IMR-90 (cell line): ENCODE measurements at regions not wholly inside any gene's neighbourhood (a gene's known extent, or its start where the extent isn't known, plus 50 kb on each side); places are given as distances from the start of the nearest gene placed in this dataset.

Source experiments
- ATAC-seq: fragments of 200-7000 bp; cut with Tn5 transposase; 2 replicates; pipeline ENCODE4 v1.9.1; 2020; ENCODE audit warnings: low read depth, mild to moderate bottlenecking, moderate library complexity
- BruUV-seq: library from RNA; stranded (reverse); fragments of 400-500 nt; replicated peaks from 2 replicates; lab custom pipeline; 2021; lab: Mats Ljungman, UMichigan
- CTCF ChIA-PET: fragments of 300-600 bp; formaldehyde crosslinking; extraction: SDS; loops from one replicate; lab custom pipeline; 2021; ENCODE audit warnings: antibody characterized with exemption; lab: Yijun Ruan, JAX
- POLR2A ChIA-PET: fragments of 300-600 bp; sonication (Branson Sonifier 250); formaldehyde crosslinking; loops from one replicate; lab custom pipeline; 2022; ENCODE audit warnings: antibody characterized with exemption; ENCODE audit not compliant: unreplicated experiment; lab: Charles Lee
- DNase-seq: peaks from one replicate; pipeline ENCODE4 v3.0.0; 2013
- H2AFZ ChIP-seq: replicated peaks from 2 replicates; pipeline ENCODE3; 2013; ENCODE audit warnings: low read length, mild to moderate bottlenecking; ENCODE audit not compliant: poor library complexity
- H2AK5ac ChIP-seq: 2 replicates; pipeline ENCODE4 v1.6.1; 2013; ENCODE audit warnings: low read depth, low read length, inconsistent platforms
- H2AK9ac ChIP-seq: replicated peaks from 2 replicates; pipeline ENCODE3; 2013; ENCODE audit warnings: mild to moderate bottlenecking, low read depth, low read length, moderate library complexity; ENCODE audit not compliant: poor library complexity
- H2BK120ac ChIP-seq: 2 replicates; pipeline ENCODE4 v1.6.1; 2013; ENCODE audit warnings: low read depth, low read length, inconsistent platforms
- H2BK15ac ChIP-seq: 3 replicates; pipeline ENCODE4 v1.6.1; 2013; ENCODE audit warnings: low read depth, low read length, inconsistent platforms
- H2BK20ac ChIP-seq: 2 replicates; pipeline ENCODE4 v1.6.1; 2013; ENCODE audit warnings: low read depth, mild to moderate bottlenecking, inconsistent platforms, low read length, moderate library complexity
- H2BK5ac ChIP-seq: 2 replicates; pipeline ENCODE4 v1.6.1; 2013; ENCODE audit warnings: mild to moderate bottlenecking, low read depth, low read length, inconsistent platforms; ENCODE audit not compliant: poor library complexity, severe bottlenecking
- H3K14ac ChIP-seq: replicated peaks from 2 replicates; pipeline ENCODE4 v1.6.1; 2013; ENCODE audit warnings: low read depth, low read length, inconsistent platforms
- H3K18ac ChIP-seq: 2 replicates; pipeline ENCODE4 v1.6.1; 2013; ENCODE audit warnings: low read depth, low read length, control low read depth
- H3K23ac ChIP-seq: 2 replicates; pipeline ENCODE4 v1.6.1; 2013; ENCODE audit warnings: low read depth, low read length, inconsistent platforms
- H3K27ac ChIP-seq: 2 replicates; pipeline ENCODE4 v1.5.1; 2013; ENCODE audit warnings: mild to moderate bottlenecking, control low read depth, low read length; ENCODE audit not compliant: insufficient read depth
- H3K27me3 ChIP-seq: 2 replicates; pipeline ENCODE4 v1.6.1; 2013; ENCODE audit warnings: low read length; ENCODE audit not compliant: control insufficient read depth, insufficient read depth
- H3K36me3 ChIP-seq: 2 replicates; pipeline ENCODE4 v1.6.1; 2013; ENCODE audit warnings: low read length, mixed read lengths; ENCODE audit not compliant: control insufficient read depth, insufficient read depth
- H3K4ac ChIP-seq: 2 replicates; pipeline ENCODE4 v1.6.1; 2013; ENCODE audit warnings: low read depth, low read length, inconsistent platforms
- H3K4me1 ChIP-seq: 2 replicates; pipeline ENCODE4 v1.6.1; 2013; ENCODE audit warnings: low read length, mixed read lengths; ENCODE audit not compliant: control insufficient read depth, insufficient read depth
- H3K4me2 ChIP-seq: 2 replicates; pipeline ENCODE4 v1.6.1; 2013; ENCODE audit warnings: low read depth, mild to moderate bottlenecking, control low read depth, low read length, moderate library complexity
- H3K4me3 ChIP-seq: 2 replicates; pipeline ENCODE4 v1.5.1; 2013; ENCODE audit warnings: low read depth, mild to moderate bottlenecking, control low read depth, low read length, moderate library complexity; ENCODE audit not compliant: insufficient read depth
- H3K56ac ChIP-seq: 2 replicates; pipeline ENCODE4 v1.6.1; 2013; ENCODE audit warnings: low read length, inconsistent platforms; ENCODE audit not compliant: insufficient read depth; ENCODE audit errors: extremely low read depth
- H3K79me1 ChIP-seq, 2 experiments: 2 replicates each; pipeline ENCODE4 v1.6.1; 2013; ENCODE audit warnings: low read length in 2 of 2, inconsistent platforms in 1 of 2, low read depth in 1 of 2
- H3K9ac ChIP-seq: 2 replicates; pipeline ENCODE4 v1.6.1; 2013; ENCODE audit warnings: low read depth, low read length, control low read depth
- H3K9me1 ChIP-seq: 2 replicates; pipeline ENCODE4 v1.6.1; 2013; ENCODE audit warnings: low read length, inconsistent platforms; ENCODE audit not compliant: insufficient read depth
- H3K9me3 ChIP-seq: 2 replicates; pipeline ENCODE4 v1.6.1; 2013; ENCODE audit warnings: low read length; ENCODE audit not compliant: control insufficient read depth, insufficient read depth
- H4K20me1 ChIP-seq: 2 replicates; pipeline ENCODE4 v1.6.1; 2013; ENCODE audit warnings: low read length, inconsistent platforms; ENCODE audit not compliant: insufficient read depth
- H4K5ac ChIP-seq: 2 replicates; pipeline ENCODE4 v1.6.1; 2013; ENCODE audit warnings: mild to moderate bottlenecking, low read depth, low read length, control low read depth
- H4K8ac ChIP-seq, 2 experiments: 2 replicates each; pipeline ENCODE4 v1.6.1; 2013; ENCODE audit warnings: low read depth in 2 of 2, low read length in 2 of 2, control low read depth in 1 of 2, inconsistent platforms in 1 of 2
- H4K91ac ChIP-seq: 2 replicates; pipeline ENCODE4 v1.6.1; 2013; ENCODE audit warnings: low read depth, low read length, inconsistent platforms; ENCODE audit not compliant: insufficient read depth
- BHLHE40 ChIP-seq: fragments of 150-350 bp; IDR thresholded peaks from 2 replicates; pipeline ENCODE4 v1.6.1; 2016; ENCODE audit warnings: mild to moderate bottlenecking, low read depth, low read length
- CEBPB ChIP-seq: IDR thresholded peaks from 2 replicates; pipeline ENCODE4 v1.6.1; 2012; ENCODE audit warnings: low read depth, low read length, improper control_type of control experiment
- CHD1 ChIP-seq: IDR thresholded peaks from 2 replicates; pipeline ENCODE4 v1.6.1; 2012; ENCODE audit warnings: low read depth, low read length, improper control_type of control experiment
- ELK1 ChIP-seq: fragments of 150-350 bp; IDR thresholded peaks from 2 replicates; pipeline ENCODE4 v1.6.1; 2016; ENCODE audit warnings: low read depth, mild to moderate bottlenecking, low read length, moderate library complexity, borderline replicate concordance
- FOS ChIP-seq: fragments of 150-350 bp; IDR thresholded peaks from 2 replicates; pipeline ENCODE4 v1.6.1; 2016; ENCODE audit warnings: low read depth, low read length
- MAFK ChIP-seq: IDR thresholded peaks from 2 replicates; pipeline ENCODE4 v1.6.1; 2012; ENCODE audit warnings: low read depth, low read length, improper control_type of control experiment
- MAZ ChIP-seq: IDR thresholded peaks from 2 replicates; pipeline ENCODE4 v1.6.1; 2012; ENCODE audit warnings: low read depth, mild to moderate bottlenecking, low read length, improper control_type of control experiment, moderate library complexity, borderline replicate concordance
- MXI1 ChIP-seq: IDR thresholded peaks from 2 replicates; pipeline ENCODE4 v1.6.1; 2012; ENCODE audit warnings: low read depth, mild to moderate bottlenecking, low read length, moderate library complexity, borderline replicate concordance
- NFE2L2 ChIP-seq: fragments of 150-350 bp; IDR thresholded peaks from 2 replicates; pipeline ENCODE4 v1.6.1; 2016; ENCODE audit warnings: low read depth, mild to moderate bottlenecking, low read length
- POLR2A ChIP-seq: IDR thresholded peaks from 2 replicates; pipeline ENCODE4 v1.6.1; 2012; ENCODE audit warnings: mild to moderate bottlenecking, low read depth, low read length
- RAD21 ChIP-seq: IDR thresholded peaks from 2 replicates; pipeline ENCODE4 v1.6.1; 2012; ENCODE audit warnings: low read length, improper control_type of control experiment
- RCOR1 ChIP-seq: IDR thresholded peaks from 2 replicates; pipeline ENCODE4 v1.6.1; 2012; ENCODE audit warnings: mild to moderate bottlenecking, low read length, improper control_type of control experiment; ENCODE audit not compliant: insufficient replicate concordance
- RFX5 ChIP-seq: IDR thresholded peaks from 2 replicates; pipeline ENCODE4 v1.8.0; 2012; ENCODE audit warnings: low read depth, mild to moderate bottlenecking, low read length, moderate library complexity
- SMC3 ChIP-seq: fragments of 150-350 bp; IDR thresholded peaks from 2 replicates; pipeline ENCODE4 v1.6.1; 2016; ENCODE audit warnings: low read depth, mild to moderate bottlenecking, antibody characterized with exemption, low read length, moderate library complexity
- USF2 ChIP-seq: fragments of 150-350 bp; IDR thresholded peaks from 2 replicates; pipeline ENCODE4 v1.6.1; 2017; ENCODE audit warnings: mild to moderate bottlenecking, antibody characterized with exemption, low read length, low read depth
- WGBS, 2 experiments: methylation state at CpG; one replicate each; pipeline versions ENCODE4 v1.1.5 to v1.1.7; 2013; ENCODE audit warnings: missing lambda C conversion rate in 2 of 2; ENCODE audit not compliant: insufficient read length in 1 of 2; ENCODE audit errors: extremely low coverage in 2 of 2; 5-methylcytosine and 5-hydroxymethylcytosine counted together
- dilution Hi-C: fragments of 300-500 bp; cut with HindIII; formaldehyde crosslinking; loops from one replicate; pipeline ENCODE4 v1.14.3; 2018; ENCODE audit warnings: low sequenced_read_pairs; ENCODE audit not compliant: unreplicated experiment
- in situ Hi-C: fragments of 300-500 bp; cut with MboI; formaldehyde crosslinking; loops from 3 replicates; pipeline ENCODE4 v1.14.3; 2019; ENCODE audit warnings: low sequenced_read_pairs, inconsistent platforms, mixed read lengths
- intact Hi-C: fragments of 100-400 bp; cut with micrococcal nuclease; formaldehyde crosslinking; loops from 2 replicates; pipeline ENCODE4 v1.10.0; 2022
- TF ChIP-seq, protein P1 (sequence below): conservative IDR thresholded peaks from 2 replicates; pipeline ENCODE4 v1.5.1; 2012; ENCODE audit warnings: mild to moderate bottlenecking, low read depth, low read length, improper control_type of control experiment

- Histone ChIP-seq H4K8ac (no peak overlapping the region), H4K91ac (no peak overlapping the region), H2BK15ac (no peak overlapping the region), H3K18ac (no peak overlapping the region), H3K79me1 (no peaks in the 10 kb centered on the region), H4K20me1 (no peaks in the 10 kb centered on the region), H2BK120ac (no peak overlapping the region), H3K27ac (no peak overlapping the region), H2AFZ (no peak overlapping the region), H3K9me1 (no peaks in the 10 kb centered on the region), H3K23ac (no peak overlapping the region), H3K36me3 (no peaks in the 10 kb centered on the region), H3K27me3 (no peaks in the 10 kb centered on the region), H3K14ac (no peak overlapping the region), H3K4ac (no peak overlapping the region), H2AK5ac (no peak overlapping the region), H3K56ac (no peak overlapping the region), H3K4me2 (no peak overlapping the region), H3K9me3 (no peaks in the 10 kb centered on the region), H4K5ac (no peak overlapping the region), H3K4me3 (no peak overlapping the region), H3K4me1 (no peaks in the 10 kb centered on the region), H3K9ac (no peak overlapping the region), H2AK9ac (no peak overlapping the region), H2BK20ac (no peak overlapping the region), H2BK5ac (no peak overlapping the region)
- ChIA-PET POLR2A (no interaction called here), CTCF (interaction anchor here (0.6 kb wide), 1 partner anchor 390 kb away, joined by 4 read pairs; no protein-coding TSS in a partner anchor)
- ATAC-seq, result no peak
- in situ Hi-C loops (no loop called here), dilution Hi-C loops (no loop called here), intact Hi-C loops (no loop called here)
- TF ChIP-seq MAFK, result no peak
- TF ChIP-seq RAD21, result no peak
- no peak for TF ChIP-seq CHD1
- TF ChIP-seq, protein P1, sequence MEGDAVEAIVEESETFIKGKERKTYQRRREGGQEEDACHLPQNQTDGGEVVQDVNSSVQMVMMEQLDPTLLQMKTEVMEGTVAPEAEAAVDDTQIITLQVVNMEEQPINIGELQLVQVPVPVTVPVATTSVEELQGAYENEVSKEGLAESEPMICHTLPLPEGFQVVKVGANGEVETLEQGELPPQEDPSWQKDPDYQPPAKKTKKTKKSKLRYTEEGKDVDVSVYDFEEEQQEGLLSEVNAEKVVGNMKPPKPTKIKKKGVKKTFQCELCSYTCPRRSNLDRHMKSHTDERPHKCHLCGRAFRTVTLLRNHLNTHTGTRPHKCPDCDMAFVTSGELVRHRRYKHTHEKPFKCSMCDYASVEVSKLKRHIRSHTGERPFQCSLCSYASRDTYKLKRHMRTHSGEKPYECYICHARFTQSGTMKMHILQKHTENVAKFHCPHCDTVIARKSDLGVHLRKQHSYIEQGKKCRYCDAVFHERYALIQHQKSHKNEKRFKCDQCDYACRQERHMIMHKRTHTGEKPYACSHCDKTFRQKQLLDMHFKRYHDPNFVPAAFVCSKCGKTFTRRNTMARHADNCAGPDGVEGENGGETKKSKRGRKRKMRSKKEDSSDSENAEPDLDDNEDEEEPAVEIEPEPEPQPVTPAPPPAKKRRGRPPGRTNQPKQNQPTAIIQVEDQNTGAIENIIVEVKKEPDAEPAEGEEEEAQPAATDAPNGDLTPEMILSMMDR, result no peak
- no peak for TF ChIP-seq SMC3
- no peak for TF ChIP-seq ELK1
- TF ChIP-seq RCOR1, result no peak
- no peak for TF ChIP-seq MXI1
- no peak for TF ChIP-seq FOS
- no peak for TF ChIP-seq NFE2L2
- no peak for TF ChIP-seq POLR2A
- TF ChIP-seq USF2, result no peak
- no peak for TF ChIP-seq RFX5
- no peak for TF ChIP-seq CEBPB
- no peak for TF ChIP-seq MAZ
- no peak for TF ChIP-seq BHLHE40
- DNase-seq, result no peak
- BruUV-seq, result no TSS peak
- no CpG with 5 or more reads among the region's 5 CpGs for WGBS, 2 experiments
These were observed 263.7 kb upstream of the SPOPL start for GRCh38 chr2:138237667-138238384.
